Ectodermal cell (in vitro differentiated cells): ENCODE measurements at regions not wholly inside any gene's neighbourhood (a gene's known extent, or its start where the extent isn't known, plus 50 kb on each side); places are given as distances from the start of the nearest gene placed in this dataset.
"Not testable (repeated sequence)": the region's sequence is repeated elsewhere in the genome, so short reads cannot be mapped to it uniquely, and the experiment has no call there.

ENCODE experiments used
- H3K27ac ChIP-seq: 2 replicates; pipeline ENCODE4 v1.7.0; 2013; ENCODE audit warnings: mild to moderate bottlenecking, low read depth, low read length; ENCODE audit not compliant: insufficient read depth, poor library complexity, severe bottlenecking
- H3K27me3 ChIP-seq: 2 replicates; pipeline ENCODE4 v1.7.0; 2013; ENCODE audit warnings: mild to moderate bottlenecking, low read length; ENCODE audit not compliant: insufficient read depth, control insufficient read depth, poor library complexity, severe bottlenecking
- H3K36me3 ChIP-seq: one replicate; pipeline ENCODE4 v1.7.0; 2013; ENCODE audit warnings: low read length; ENCODE audit not compliant: control insufficient read depth, insufficient read depth
- H3K4me1 ChIP-seq: one replicate; pipeline ENCODE4 v1.7.0; 2013; ENCODE audit warnings: low read length; ENCODE audit not compliant: control insufficient read depth, insufficient read depth
- H3K4me3 ChIP-seq: 2 replicates; pipeline ENCODE4 v1.7.0; 2013; ENCODE audit warnings: low read depth, low read length, control low read depth; ENCODE audit not compliant: insufficient read depth
- H3K9me3 ChIP-seq: 2 replicates; pipeline ENCODE4 v1.7.0; 2013; ENCODE audit warnings: mild to moderate bottlenecking, low read length, moderate library complexity; ENCODE audit not compliant: control insufficient read depth
- WGBS, 2 experiments: methylation state at CpG; one replicate each; pipeline ENCODE4 v1.1.7; 2013; ENCODE audit warnings: missing lambda C conversion rate in 2 of 2; 5-methylcytosine and 5-hydroxymethylcytosine counted together

GRCh38 chr3:20427268-20427667, 241.3 kb upstream of the SGO1 start:
- WGBS, 2 experiments: 83 to 95% methylated on average over 2 of the region's 2 CpGs
- H3K9me3 ChIP-seq, H3K27me3 ChIP-seq, H3K27ac ChIP-seq, H3K4me3 ChIP-seq, H3K4me1 ChIP-seq, H3K36me3 ChIP-seq: not testable (repeated sequence)

GRCh38 chr3:20425138-20425537, 239.1 kb upstream of the SGO1 start:
- no peak overlapping the region for H3K4me3 ChIP-seq
- H3K9me3 ChIP-seq: no peaks in the 10 kb centered on the region
- H3K27me3 ChIP-seq: no peaks in the 10 kb centered on the region
- no peaks in the 10 kb centered on the region for H3K4me1 ChIP-seq
- WGBS, 2 experiments: 86% methylated on average over 1 of the region's 1 CpG; no CpG with 5 or more reads in 1 of the 2 experiments
- no peaks in the 10 kb centered on the region for H3K36me3 ChIP-seq
- H3K27ac ChIP-seq: no peak overlapping the region

- H3K4me3 ChIP-seq: no peak overlapping the region
- no peak overlapping the region for H3K27ac ChIP-seq
- 92 to 97% methylated on average over 2 of the region's 2 CpGs for WGBS, 2 experiments
- H3K36me3 ChIP-seq: no peaks in the 10 kb centered on the region
- H3K4me1 ChIP-seq: no peaks in the 10 kb centered on the region
- no peaks in the 10 kb centered on the region for H3K9me3 ChIP-seq
- no peaks in the 10 kb centered on the region for H3K27me3 ChIP-seq
Observed at GRCh38 chr3:20424086-20424485, 238.1 kb upstream of the SGO1 start.

- no peaks in the 10 kb centered on the region for H3K27me3 ChIP-seq
- H3K4me3 ChIP-seq: no peak overlapping the region
- H3K36me3 ChIP-seq: no peaks in the 10 kb centered on the region
- no peak overlapping the region for H3K27ac ChIP-seq
- no peaks in the 10 kb centered on the region for H3K4me1 ChIP-seq
- H3K9me3 ChIP-seq: no peaks in the 10 kb centered on the region
- WGBS, 2 experiments: 83 to 100% methylated on average over 1 of the region's 2 CpGs
Observed at GRCh38 chr3:20422391-20422790, 236.4 kb upstream of the SGO1 start.

- H3K36me3 ChIP-seq: no peaks in the 10 kb centered on the region
- no peaks in the 10 kb centered on the region for H3K27me3 ChIP-seq
- 92 to 93% methylated on average over 5 of the region's 5 CpGs for WGBS, 2 experiments
- no peaks in the 10 kb centered on the region for H3K9me3 ChIP-seq
- no peak overlapping the region for H3K4me3 ChIP-seq
- H3K4me1 ChIP-seq: no peaks in the 10 kb centered on the region
- H3K27ac ChIP-seq: no peak overlapping the region
Observed at GRCh38 chr3:20417388-20418108, 231.5 kb upstream of the SGO1 start.

GRCh38 chr3:20406611-20407011, 220.6 kb upstream of the SGO1 start:
- Histone ChIP-seq H3K4me3 (no peak overlapping the region), H3K27me3 (no peaks in the 10 kb centered on the region), H3K4me1 (peaks cover 5% of the 10 kb centered on the region), H3K27ac (no peak overlapping the region), H3K9me3 (no peaks in the 10 kb centered on the region), H3K36me3 (no peaks in the 10 kb centered on the region)
- WGBS, 2 experiments: 76 to 82% methylated on average over 2 of the region's 2 CpGs

GRCh38 chr3:20405744-20406143, 219.7 kb upstream of the SGO1 start:
- no peaks in the 10 kb centered on the region for H3K36me3 ChIP-seq
- no peak overlapping the region for H3K27ac ChIP-seq
- no peaks in the 10 kb centered on the region for H3K9me3 ChIP-seq
- H3K4me3 ChIP-seq: no peak overlapping the region
- no peaks in the 10 kb centered on the region for H3K27me3 ChIP-seq
- 92 to 95% methylated on average over 4 of the region's 4 CpGs for WGBS, 2 experiments
- H3K4me1 ChIP-seq: peaks cover 5% of the 10 kb centered on the region

GRCh38 chr3:20405231-20405630, 219.2 kb upstream of the SGO1 start:
- 94 to 95% methylated on average over 3 of the region's 3 CpGs for WGBS, 2 experiments
- H3K27ac ChIP-seq: no peak overlapping the region
- H3K27me3 ChIP-seq: no peaks in the 10 kb centered on the region

GRCh38 chr3:20404741-20405100, 218.7 kb upstream of the SGO1 start:
- H3K27ac ChIP-seq: no peak overlapping the region
- no peaks in the 10 kb centered on the region for H3K9me3 ChIP-seq
- H3K27me3 ChIP-seq: no peaks in the 10 kb centered on the region
- H3K4me3 ChIP-seq: no peak overlapping the region
- no peaks in the 10 kb centered on the region for H3K36me3 ChIP-seq
- H3K4me1 ChIP-seq: peaks cover 5% of the 10 kb centered on the region

More at GRCh38 chr3:20405231-20405630, 219.2 kb upstream of the SGO1 start:
- Histone ChIP-seq H3K4me1 (peaks cover 5% of the 10 kb centered on the region), H3K36me3 (no peaks in the 10 kb centered on the region), H3K9me3 (no peaks in the 10 kb centered on the region), H3K4me3 (no peak overlapping the region)

GRCh38 chr3:20403986-20404740, 218.2 kb upstream of the SGO1 start:
- Histone ChIP-seq H3K27ac (no peak overlapping the region), H3K36me3 (no peaks in the 10 kb centered on the region), H3K4me3 (no peak overlapping the region), H3K9me3 (no peaks in the 10 kb centered on the region), H3K4me1 (peaks cover 5% of the 10 kb centered on the region), H3K27me3 (no peaks in the 10 kb centered on the region)
- 92 to 95% methylated on average over 3 of the region's 3 CpGs for WGBS, 2 experiments
